GM19468 (cell line): ENCODE measurements at regions not wholly inside any gene's neighbourhood (a gene's known extent, or its start where the extent isn't known, plus 50 kb on each side); places are given as distances from the start of the nearest gene placed in this dataset.
"Not testable (repeated sequence)": the region's sequence is repeated elsewhere in the genome, so short reads cannot be mapped to it uniquely, and the experiment has no call there.

Source experiments
- ATAC-seq: cut with Tn5 transposase; IDR thresholded peaks from one replicate; pipeline ENCODE4 v1.9.1; 2021; ENCODE audit warnings: mild to moderate bottlenecking, moderate library complexity, moderate number of reproducible peaks; ENCODE audit not compliant: unreplicated experiment; ENCODE audit errors: extremely low read depth

DNA sequence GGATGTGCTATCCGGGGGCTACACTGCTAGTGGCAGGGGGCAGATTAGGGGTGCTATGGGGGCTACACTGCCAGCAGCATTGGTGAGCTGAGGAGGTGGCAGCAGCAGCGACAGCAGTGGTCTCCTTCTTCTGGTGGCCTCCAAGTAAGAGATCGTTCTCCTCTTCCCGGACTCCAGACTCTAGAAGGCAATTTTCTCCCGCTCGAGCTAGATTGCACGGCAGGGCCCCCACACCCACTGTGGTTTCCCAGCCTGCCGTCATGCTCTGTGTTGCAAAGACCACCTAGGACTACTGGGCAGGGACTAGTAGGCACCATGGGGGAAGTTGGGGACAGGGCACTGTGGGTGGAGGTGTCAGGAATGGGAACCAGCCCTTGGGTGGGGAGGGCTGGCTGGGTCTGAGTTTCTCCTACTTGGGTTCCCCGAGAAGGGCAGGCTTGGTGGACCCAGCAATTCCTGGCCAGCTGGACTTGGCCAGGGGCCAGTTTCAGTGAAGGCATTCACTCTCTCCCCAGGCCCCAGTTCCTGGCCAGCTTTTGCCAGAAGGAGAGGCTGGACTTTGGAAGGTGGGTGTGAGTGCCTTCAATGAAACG, 203.4 kb upstream of the WSB1 start:
- ATAC-seq: not testable (repeated sequence)

DNA sequence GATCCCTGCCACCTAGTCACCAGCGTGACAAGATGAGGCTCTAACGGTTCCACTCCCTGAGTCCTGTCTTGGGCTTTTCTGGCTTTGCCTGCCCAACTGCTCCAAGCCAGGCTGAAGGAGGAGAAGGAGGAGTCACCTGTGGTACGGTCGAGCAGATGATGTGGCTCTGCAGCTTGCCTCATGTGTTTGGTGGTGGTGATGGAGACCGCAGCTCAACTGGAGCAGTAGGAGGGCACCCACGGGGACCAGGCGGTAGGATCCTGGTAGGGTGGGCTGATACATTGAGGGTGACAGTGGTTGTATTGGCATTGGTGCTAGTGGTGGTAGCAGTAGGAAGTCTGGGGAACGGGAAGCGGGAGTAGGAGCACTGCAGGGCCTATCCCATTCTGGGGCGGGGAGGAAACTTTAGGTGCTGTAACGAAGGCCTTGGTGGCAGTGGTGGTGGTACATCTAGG, 202.8 kb upstream of the WSB1 start:
- no peak for ATAC-seq

- not testable (repeated sequence) for ATAC-seq
These were observed 199.7 kb upstream of the WSB1 start for GRCh38 chr17:27094179-27094578.

GRCh38 chr17:27095821-27096220, 198.1 kb upstream of the WSB1 start:
- ATAC-seq: not testable (repeated sequence)

GRCh38 chr17:27099266-27099665, 194.6 kb upstream of the WSB1 start:
- ATAC-seq: not testable (repeated sequence)

- not testable (repeated sequence) for ATAC-seq
These were observed 189.2 kb upstream of the WSB1 start for GRCh38 chr17:27104605-27105221.

GRCh38 chr17:27105636-27106035, 188.3 kb upstream of the WSB1 start:
- ATAC-seq: no peak

DNA sequence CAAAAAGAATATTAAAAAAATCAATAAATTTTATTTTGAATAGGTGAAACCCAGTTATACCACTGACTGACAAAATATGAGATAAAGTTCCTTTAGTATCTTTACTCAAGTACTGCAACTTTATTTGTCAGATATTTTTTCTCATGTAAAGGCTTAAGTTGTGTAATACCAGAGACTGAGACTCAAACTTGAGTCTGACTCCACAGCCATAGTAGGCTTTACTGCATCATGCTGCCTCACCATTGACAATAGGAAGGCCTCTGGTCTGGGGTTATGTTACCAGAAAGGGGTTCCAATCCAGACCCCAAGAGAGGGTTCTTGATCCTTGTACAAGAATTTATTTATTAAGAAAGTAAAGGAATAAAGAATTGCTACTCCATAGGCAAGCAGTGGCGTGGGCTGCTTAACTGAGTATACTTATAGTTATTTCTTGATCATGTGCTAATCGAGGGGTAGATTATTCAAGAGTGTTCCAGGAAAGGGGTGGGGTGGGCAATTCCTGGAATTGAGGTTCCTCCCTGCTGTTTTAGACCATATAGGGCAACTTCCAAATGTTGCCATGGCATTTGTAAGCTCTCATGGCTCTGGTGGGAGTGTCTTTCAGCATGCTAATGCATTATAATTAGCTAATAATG, 187.4 kb upstream of the WSB1 start:
- ATAC-seq: no peak

DNA sequence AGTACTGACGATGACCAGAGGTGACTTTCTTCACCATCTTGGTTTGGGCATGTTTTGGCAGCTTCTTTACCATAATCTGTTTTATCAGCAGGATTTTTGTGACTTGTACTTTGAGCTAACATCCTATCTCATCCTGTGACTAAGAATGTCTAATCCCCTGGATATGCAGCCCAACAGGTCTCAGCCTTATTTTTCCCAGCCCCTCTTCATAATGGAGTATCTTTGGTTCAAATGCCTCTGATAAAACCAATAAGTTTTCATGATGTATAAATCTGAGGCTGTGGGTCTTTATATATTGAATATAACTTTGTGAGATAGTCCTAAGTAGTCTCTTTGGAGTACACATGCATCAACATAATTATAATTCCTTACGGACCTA, 186.9 kb upstream of the WSB1 start:
- ATAC-seq: no peak

- not testable (repeated sequence) for ATAC-seq
These were observed 186.3 kb upstream of the WSB1 start for GRCh38 chr17:27107386-27108328.

DNA sequence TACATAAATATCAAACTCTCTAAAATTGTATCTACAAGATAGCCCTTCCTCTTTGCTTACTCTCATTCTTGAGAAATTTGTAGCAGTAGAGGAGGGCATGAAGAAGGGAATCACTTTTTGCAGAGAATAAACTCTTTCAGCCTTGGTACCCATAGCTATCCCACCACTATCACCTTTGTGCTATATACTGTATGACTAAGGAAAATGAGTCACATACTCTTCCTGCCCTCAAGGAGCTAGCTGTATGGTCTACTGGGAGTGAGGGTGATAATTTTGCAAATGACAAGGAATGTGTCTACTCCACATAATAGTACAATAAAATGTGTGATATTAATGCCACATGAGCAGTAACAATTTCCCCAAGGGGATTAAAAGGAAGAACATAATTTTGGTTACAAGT, 184.6 kb upstream of the WSB1 start:
- ATAC-seq: no peak

GRCh38 chr17:27153005-27153404, 140.9 kb upstream of the WSB1 start:
- ATAC-seq: no peak

DNA sequence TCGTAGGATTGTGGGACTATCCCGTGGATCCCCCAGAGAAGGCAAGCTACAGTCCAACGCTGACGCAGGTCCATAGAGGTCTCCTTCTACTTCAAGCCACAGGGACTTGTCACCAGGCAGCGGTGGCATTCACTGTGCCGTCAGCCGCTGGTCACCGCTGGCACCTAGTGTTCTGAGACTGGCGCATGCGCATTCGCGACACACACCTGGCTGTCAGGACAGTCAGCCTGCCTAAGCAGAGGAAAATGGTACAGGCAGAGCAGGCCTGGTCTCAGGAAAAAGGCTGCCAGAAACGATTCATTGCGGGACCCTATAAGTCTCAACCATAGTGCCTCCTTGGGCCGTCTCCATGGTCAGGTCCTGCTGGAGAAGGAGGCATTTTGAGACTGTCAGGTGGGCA, 138.0 kb upstream of the WSB1 start:
- ATAC-seq: no peak

GRCh38 chr17:27157297-27157696, 136.6 kb upstream of the WSB1 start:
- ATAC-seq: no peak

- no peak for ATAC-seq
These were observed 136.0 kb upstream of the WSB1 start for GRCh38 chr17:27157898-27158297.

GRCh38 chr17:27158382-27158781, 135.5 kb upstream of the WSB1 start:
- ATAC-seq: no peak

- ATAC-seq: no peak
These were observed 113.6 kb upstream of the WSB1 start for GRCh38 chr17:27180322-27180721.

DNA sequence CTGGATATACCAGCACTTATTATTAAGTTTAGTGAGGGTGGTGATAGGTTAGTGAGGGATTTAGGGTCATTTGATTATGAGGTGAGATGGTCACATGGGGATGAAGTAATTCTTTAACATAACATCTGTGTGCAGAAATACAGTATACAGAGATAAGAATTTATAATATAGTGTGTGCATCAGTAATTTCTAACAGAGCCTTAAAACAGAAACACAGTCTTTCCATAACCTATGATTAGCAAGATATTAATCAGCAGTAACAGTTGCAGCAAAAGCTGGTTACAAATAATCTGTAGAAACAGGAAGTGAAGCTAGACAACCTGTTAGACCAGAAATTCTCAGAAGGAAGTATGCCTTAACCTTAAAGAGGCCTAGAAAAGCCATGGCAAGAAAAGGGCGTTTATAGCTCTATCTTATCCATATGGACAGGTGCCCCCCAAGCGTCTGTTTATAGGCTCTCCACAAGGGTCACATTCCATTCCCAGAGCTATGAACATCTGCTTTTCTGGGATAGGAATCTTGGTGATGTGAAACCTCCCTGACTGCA, 112.5 kb upstream of the WSB1 start:
- not testable (repeated sequence) for ATAC-seq

GRCh38 chr17:27181935-27182334, 112.0 kb upstream of the WSB1 start:
- no peak for ATAC-seq

GRCh38 chr17:27197505-27197904, 96.4 kb upstream of the WSB1 start:
- not testable (repeated sequence) for ATAC-seq
